NOMO-1 treated with DMSO at 0.1 percent for 48 hours (cell line): ENCODE measurements at regions not wholly inside any gene's neighbourhood (a gene's known extent, or its start where the extent isn't known, plus 50 kb on each side); places are given as distances from the start of the nearest gene placed in this dataset.

Source experiments
- DNase-seq: peaks from one replicate; lab custom pipeline; 2025; ENCODE audit not compliant: unreplicated experiment; lab: John Stamatoyannopoulos, UW

DNA sequence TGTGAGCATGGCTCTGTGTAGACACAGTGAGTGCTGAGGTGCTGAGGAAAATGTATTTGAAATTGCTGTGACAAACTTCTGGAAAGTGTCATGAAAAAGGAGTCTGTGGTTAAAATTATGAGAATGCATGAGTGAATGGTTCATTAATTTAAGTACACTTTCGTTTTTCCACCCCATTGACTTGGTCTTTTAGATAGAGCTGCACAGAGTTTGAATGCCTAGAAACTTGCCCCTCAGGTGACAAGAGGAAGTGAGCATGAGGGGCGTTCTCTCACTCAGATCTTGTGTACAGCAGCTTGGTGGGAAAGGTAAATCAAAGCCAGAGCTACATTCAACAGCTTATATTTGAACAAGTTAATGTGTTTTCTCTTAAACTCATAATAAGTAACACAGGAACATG, 296.8 kb downstream of the WDR72 start:
- no peak for DNase-seq

DNA sequence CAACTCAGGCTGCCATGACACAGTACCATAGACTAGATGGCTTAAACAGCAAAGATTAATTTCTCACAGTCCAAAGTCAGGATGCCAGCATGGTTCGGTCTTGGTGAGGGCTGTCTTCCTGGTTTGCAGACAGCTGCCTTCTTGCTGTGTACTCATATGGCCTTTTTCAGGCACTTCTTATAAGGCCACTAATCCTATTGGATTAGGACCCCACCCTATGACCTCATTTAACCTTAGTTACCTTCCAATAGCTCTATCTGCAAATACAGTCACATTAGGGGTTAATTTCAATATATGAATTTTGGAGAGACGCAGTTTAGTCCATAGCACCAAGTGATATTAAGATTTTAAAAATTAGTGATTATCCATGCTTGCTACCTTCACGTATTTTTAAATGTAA, 297.8 kb downstream of the WDR72 start:
- no peak for DNase-seq

DNA sequence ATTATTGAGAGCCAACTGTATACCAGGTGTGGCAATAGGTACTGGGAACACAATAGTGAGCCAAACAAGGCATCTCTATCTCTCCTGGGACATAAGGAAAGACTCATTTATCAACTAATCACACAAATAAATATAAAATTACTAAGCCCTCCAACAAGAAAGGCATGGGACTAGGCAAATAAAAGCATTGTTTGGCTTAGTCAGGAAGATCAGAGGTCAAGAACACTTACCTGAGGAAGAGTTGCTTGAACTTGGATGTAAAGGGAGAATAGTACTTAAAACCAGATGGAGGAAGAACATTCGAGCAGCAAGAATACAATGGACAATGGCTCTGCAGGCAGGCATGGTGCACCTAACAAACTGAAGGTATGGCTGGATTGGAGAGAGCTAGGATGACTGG, 300.7 kb downstream of the WDR72 start:
- DNase-seq, result no peak

DNA sequence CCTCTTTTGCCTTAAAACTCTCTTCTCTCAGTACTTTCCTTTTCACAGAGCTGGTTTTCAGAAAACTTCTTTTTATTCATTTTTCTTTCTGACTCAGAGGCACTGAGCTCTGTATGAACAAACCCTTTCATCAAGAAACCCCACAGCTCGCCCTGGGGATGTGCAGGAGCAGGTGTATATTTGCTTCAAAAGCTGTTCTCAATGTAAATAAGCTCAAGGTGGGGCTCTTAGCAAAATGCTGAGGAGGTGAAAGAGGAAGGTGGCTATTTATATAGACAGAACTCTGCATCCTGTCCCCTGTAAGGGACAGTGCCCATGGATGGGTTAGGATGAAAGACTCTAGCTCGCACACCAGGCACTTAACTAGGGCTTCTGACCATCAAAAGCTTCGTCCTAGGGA, 302.0 kb downstream of the WDR72 start:
- DNase-seq, result no peak

DNA sequence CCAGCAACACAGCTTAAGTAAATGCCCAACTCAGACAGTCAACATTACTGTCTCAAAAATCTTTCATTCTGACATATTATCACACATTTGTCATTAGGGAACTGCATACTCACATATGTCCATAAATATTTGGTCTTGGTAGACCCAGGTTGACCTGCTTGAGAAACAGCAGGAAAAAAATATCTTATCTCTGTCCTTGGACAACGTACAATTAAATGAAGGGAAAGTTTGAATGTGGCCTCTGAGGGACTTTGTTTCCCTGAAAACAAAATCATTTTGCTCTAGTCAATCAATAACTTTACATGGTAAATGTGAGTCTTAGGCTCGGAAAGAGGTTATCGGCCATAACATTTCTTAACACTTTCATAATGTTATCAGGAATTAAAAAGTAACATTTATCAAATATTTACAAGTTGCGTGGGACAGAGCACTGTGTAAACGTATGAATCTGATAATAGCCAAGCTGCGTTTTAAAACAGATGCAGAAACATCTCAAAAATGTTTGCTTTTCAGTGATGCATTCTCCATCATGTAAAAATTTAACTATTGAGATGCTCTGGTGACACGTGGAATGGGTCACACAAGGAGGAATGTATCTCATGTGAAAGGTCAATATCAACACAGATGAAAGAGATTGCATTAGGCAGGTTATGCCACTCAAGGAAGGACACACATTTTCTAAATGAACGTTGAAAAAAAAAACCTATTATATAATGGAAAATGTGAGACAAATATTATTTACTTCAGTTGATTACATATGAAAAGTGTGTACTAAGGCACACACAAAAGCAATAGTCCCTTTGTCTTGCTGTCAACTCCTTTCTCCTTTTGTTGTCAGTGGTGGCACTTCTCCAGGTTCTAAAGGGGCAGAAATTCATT, 304.4 kb downstream of the WDR72 start:
- no peak for DNase-seq

DNA sequence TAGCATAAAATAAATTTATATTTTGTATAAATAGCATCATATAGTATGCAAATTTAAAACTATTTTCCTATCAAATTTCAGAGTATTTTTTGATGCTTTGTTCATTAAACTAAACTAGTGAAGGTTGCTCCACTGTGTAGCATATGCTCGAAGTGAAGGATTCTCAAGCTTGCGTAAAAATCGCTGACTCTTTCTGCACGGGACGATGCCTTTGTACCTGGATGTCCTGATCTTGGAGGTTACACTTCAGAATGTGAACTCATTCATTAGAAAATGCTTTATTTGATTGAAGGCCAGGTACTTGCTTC, 305.0 kb downstream of the WDR72 start:
- no peak for DNase-seq

DNA sequence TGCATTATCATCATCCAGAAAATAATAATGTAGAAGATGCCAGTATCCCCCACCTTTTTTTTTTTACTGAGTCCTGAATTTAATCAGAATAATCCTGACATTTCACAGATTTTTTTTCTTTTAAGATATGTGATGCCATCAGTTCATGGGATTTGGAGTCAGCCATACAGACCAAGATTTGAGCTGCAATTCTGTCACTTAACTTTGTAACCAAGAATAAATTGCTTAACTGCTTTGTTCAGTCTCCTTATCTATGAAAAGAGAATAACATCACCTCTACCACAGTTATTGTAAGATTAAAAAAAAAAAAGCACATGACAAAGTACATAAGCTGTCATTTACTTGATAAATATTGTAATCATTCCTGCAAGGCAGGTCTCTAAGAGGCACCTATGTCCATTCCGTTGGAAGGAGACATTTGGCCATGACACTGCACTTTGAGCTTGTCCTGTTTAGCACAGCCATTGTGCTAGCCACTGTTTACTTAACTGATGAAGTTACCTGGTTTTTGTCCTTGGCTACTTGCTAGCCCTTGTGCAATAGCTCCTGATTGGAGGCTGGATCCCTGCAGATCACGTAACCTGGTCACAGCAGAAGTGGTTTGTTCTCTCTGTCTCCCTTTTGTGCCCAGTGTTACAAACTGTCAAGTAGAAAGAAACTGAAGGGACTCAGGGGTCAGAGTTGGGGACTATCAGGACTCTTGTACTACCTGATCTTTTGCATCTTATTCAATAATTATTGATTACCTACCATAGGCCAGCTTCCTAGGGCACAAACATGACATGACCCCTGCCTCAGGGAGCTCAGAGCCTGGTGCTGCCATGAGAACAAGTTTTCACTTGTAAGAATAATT, 306.0 kb downstream of the WDR72 start:
- no peak for DNase-seq

DNA sequence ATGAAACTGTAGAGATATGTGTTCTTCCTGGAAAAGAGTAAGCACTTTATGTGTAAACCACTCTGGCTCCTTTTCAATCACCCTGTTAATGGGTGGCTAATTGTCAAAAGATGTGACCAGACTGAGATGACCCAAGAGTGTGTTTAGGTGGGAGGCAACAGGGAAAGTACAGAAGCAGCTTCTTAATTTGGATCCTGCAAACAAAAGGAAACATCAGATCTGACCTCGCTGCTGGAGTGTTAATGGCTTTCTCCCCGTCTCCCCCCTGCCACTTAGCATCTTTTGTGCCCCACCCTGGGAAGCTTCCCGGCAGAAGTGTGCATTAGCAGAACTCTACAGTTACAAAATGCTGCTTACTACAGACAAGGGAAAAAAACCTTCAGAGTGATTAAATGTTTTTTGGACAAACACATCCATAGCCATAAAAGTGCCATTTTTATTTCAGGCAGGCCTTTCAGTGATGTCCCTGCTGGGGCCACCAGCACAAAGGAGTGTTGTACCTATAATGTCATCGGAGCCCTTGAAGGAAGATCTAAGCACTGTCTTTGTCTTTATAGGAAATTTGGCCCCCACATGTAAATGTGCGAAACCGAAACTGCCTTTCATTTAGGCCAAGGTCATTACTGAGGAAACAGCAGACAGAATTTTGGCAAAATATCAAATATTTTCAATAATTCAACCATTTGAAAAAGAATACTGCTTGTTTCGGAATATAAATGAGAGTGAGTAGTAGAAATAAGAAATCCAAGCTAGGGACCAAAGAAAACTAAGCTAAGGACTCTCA, 311.0 kb downstream of the WDR72 start:
- DNase-seq, result no peak

DNA sequence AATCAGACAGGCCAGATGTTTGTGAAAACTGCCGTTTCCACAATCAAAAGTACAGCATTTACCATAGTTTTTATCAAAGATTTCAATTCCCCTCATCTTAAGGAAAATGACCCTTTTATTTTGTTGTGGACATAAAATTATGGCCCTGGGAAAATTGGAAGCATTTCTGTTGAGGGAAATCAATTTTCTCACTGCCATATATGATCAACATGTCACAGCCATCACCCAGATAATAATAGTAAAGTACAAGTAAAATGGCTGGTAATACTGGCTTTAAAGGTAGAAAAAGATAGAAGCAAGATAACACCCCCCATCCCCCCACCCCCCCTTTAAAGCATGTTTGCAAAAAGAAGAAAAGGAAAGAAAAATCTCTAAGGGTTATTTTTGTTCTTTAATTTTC, 311.7 kb downstream of the WDR72 start:
- no peak for DNase-seq

DNA sequence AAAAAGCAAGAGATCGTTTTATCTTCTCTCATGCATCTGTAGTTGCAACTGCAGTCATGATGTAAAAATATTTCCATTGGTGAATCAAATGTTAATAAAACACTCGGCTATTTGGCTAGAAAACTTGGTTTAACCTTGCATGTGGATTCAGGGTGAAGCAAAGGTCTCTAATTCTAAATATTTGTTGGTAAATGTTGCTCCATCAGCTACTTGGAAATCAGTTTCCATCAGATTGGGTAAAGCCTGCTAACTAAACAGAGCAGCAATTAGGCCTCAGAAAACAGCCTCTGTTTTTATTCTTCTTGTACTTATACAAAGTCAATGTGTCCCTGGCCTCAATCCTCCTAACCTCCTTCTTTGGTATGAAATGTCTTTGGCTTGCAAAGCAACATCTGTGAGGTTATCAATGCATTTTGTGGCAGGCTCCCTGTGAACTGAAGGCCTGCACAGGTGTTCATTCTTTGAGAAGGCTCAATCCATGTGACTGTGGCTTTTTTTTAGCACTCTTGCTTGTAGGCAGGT, 312.3 kb downstream of the WDR72 start:
- no peak for DNase-seq

DNA sequence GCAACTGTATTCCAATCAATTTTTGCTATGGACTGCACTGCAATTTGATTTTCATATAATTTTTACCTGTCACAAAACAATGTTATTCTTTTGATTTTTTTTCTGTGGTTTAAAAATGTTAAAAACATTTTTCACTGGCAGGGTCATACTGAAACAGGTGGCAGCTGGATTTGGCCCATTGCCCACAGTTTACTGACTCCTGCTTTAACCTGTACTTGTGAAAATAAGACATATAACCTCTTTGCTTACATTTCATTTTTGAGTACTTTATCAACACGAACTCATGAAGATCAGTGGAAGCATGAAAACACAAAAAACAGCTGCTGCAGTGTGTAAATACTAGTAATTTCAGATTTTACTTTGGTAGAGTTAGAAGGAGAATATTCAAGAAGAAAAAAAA, 313.1 kb downstream of the WDR72 start:
- DNase-seq, result no peak

DNA sequence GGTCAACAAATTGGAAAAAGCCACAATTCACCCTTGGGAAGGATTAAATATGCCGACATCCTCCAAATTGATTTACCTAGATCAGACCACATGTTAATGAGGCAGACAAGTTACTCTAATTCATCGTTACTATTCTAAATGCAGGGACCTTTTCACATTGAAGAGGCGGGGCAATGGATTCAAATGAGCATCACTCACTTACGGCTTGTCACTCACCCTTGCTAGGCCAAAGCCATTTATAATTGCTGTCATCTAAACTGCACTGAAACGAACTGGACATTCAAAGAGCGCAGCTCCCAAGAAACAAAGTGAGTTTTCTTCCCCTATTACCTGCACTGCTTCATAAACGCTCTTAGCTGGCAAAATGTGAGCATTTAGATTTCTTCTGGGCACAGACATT, 313.9 kb downstream of the WDR72 start:
- DNase-seq, result no peak

DNA sequence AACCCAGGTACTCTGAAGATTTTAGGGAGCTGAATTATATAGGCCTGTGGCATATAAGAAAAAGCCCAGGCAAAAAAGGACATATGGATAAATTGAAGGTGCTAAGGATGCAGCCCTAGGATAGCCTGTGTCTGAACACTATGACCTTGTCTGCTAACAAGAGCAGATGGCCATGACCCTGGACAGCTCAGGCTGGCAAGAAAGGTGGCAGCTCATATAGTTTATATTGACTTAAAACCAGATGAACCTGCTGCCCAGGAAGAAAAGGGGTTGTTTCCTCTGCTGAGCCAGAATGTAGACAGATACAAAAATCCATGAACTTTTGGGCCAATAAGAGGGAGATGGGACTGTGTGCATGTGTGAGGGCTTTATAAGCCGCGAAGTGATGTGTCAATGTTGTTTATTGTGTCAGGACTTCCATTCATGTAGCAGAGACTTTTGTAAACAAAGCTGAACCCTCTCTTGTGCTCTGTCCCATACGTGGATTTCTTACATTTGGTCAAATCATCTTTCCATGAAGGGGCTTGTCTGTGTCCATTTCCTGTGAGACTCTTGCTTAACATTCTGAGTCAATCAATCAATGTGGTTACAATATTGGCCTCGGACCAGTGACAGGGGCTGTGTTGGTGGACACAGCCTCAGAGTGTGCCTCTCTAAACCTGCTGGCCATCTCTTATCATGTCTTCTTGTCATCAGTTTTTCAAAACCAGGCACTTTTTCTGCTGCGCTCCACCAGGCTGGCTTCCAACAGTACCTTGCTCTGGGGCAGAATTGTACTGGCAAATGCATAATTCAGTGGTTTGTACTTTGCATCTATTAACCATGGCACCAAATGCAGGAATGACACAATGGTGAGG, 321.2 kb downstream of the WDR72 start:
- DNase-seq, result no peak

DNA sequence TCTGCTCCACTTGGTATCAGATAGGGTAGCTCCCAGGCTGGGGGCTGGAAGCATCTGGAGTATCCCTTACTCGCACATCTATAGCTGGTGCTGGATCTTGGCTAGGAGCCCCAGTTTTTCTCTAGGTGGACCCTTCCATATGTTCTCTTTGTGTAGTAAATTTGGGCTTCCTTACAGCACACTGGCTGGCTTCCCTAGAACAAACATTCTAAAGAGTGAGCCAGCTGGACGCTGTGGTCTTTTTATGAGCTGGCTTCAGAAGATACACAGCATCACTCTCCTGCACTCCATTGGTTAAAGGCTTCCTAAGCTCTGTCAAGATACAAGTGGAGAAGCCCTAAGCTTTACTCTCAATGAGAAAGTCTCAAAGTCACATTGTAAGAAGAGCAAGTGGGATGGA, 322.1 kb downstream of the WDR72 start:
- DNase-seq, result no peak

DNA sequence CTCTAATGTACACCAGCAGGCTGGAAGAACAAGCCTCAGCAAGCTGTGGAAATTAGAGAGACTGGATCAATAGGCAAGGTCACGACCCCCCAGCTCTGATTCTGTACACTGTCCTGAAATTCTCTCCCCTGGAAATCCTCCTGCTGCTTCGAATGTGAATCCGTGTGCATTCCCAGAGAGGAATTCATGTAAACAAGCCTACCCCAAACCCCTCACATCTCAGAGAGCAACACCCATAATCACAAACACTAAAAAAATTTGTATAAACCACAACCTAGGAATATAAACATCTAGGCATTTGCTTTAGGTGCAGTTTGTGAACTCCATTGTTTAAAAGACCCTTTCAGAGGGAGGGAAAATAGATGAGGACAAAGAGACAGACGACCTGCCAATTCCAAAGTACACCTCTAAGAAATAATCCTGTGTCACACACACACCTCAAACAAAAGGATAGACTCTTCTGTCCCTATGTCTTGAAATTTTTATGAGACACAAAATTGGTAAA, 325.2 kb downstream of the WDR72 start:
- no peak for DNase-seq

DNA sequence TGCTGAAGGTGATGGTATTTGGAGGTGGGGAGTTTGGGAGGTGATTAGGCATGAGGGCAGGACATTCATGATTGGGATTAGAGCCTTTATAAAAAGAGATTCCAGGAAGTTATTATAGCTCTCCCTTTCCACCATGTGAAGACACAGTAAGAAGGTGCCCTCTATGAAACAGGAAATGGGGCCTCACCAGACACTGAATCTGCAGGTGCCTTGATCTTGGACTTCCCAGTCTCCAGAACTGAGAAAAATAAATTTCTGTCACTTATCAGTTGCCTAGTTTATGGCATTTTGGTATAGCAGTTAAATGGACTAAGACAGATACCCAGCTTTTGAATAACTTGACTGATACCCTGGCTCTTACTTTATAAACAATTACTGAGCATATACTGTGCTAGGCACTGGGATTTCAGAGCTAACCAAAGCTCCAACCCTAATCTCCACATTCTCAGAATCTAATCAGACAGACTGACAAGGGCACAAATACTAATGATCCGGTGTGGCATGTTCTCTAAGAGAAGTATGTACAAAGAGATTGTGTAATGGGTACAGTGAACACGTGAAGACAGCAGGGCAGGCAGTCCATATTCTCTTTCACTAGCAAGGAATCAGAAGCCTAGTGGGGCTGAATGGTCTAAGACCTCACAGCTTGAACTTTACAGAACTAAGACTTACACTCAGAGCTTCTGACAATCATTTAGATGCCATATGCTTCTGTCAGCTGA, 343.1 kb downstream of the WDR72 start:
- no peak for DNase-seq

DNA sequence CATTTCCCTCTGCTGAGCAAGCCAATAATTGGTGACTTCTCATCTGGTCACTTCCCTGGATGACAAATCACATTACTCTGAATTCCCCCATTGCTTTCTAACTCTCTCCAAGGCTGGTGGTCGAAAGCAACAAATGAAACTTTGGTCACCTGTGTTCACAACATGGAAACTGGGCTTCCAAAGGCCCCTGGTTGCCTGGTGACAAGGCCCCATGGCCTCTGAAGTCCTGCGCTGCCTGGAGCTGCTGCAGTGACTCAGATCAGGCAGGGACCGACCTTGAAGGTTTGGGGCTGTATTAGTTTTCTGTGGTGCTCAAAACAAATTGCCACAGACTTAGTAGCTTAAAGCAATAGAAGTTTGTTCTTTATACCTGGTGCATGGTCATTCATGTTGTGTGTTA, 345.3 kb downstream of the WDR72 start:
- no peak for DNase-seq

DNA sequence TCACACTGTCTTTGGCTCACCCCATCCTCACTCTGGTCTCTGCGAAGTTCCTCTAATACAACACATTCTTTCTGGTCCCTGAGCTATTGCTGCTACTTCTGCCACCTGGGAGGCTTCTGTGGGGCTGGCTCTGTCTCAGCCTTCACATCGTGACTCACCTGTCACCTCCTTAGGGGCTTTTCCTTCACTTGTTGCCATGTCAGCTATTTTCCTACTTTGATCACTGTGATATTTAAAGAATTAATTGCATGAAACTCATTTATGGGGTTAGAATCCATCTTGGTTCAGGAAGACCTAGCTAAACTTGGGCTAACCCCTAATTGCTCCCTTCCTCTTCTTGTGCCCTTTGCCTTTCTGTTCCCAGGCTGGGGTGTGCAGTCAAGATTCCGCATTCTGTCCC, 346.9 kb downstream of the WDR72 start:
- no peak for DNase-seq

DNA sequence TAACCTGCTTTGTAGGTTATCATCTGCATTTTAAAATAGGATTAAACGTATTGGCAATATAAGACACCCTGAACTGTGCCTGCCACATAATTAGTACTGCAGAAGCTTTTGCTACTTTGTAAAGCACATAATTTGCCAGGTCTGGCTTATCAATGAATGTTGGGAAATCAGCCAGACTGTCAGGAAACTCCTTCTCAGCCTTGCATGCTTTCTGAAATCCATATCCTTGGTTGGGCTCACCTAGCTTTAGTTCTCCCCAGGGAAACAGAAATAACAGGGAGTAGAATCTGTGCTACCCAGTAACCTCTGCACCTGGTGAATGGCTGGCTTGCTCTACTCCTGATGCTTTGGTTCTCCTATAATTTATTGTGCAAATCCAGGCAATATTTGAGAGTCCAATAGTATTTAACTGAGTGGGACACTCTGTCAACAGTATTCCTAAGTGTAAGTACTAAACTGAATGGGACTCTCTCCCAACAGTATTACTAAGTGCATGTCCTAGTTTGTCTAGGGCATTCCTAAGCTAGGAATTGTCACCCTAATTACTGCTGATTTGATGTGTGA, 354.5 kb downstream of the WDR72 start:
- DNase-seq, result no peak
